SK-N-SH treated with all-trans-retinoic acid at 6 μM for 48 hours (cell line): ENCODE measurements at regions not wholly inside any gene's neighbourhood (a gene's known extent, or its start where the extent isn't known, plus 50 kb on each side); places are given as distances from the start of the nearest gene placed in this dataset.

Experiments
- ATAC-seq: fragments of 200-7000 bp; cut with Tn5 transposase; 3 replicates; pipeline ENCODE4 v1.9.1; 2020; ENCODE audit warnings: mild to moderate bottlenecking, moderate library complexity
- BACH2 ChIP-seq: fragments of 250-450 bp; sonication (Bioruptor Pico); IDR thresholded peaks from 2 replicates; pipeline ENCODE4 v1.9.0; 2021; ENCODE audit warnings: mild to moderate bottlenecking, borderline replicate concordance
- CSDC2 ChIP-seq: fragments of 250-450 bp; sonication (Bioruptor Pico); IDR thresholded peaks from 2 replicates; pipeline ENCODE4 v1.5.0; 2020; ENCODE audit warnings: mild to moderate bottlenecking, moderate library complexity
- ESRRG ChIP-seq: fragments of 250-450 bp; sonication (Bioruptor Pico); IDR thresholded peaks from 2 replicates; pipeline ENCODE4 v1.6.1; 2021; ENCODE audit warnings: mild to moderate bottlenecking
- GLIS3 ChIP-seq: fragments of 250-450 bp; sonication (Bioruptor Pico); IDR thresholded peaks from 2 replicates; pipeline ENCODE4 v1.5.0; 2020; ENCODE audit warnings: mild to moderate bottlenecking, moderate library complexity
- ISL1 ChIP-seq: fragments of 250-450 bp; sonication (Bioruptor Pico); IDR thresholded peaks from 2 replicates; pipeline ENCODE4 v2.1.2; 2022; ENCODE audit warnings: mild to moderate bottlenecking, moderate library complexity
- OSR1 ChIP-seq: fragments of 250-450 bp; sonication (Bioruptor Pico); IDR thresholded peaks from 2 replicates; pipeline ENCODE4 v1.8.0; 2022; ENCODE audit warnings: moderate library complexity, mild to moderate bottlenecking, inconsistent platforms
- PPARA ChIP-seq: fragments of 250-450 bp; sonication (Bioruptor Pico); IDR thresholded peaks from 2 replicates; pipeline ENCODE4 v1.5.0; 2020; ENCODE audit warnings: mild to moderate bottlenecking, borderline replicate concordance
- RARB ChIP-seq: fragments of 250-450 bp; sonication (Bioruptor Pico); IDR thresholded peaks from 2 replicates; pipeline ENCODE4 v1.8.0; 2021; ENCODE audit warnings: mild to moderate bottlenecking, moderate library complexity
- SNAI2 ChIP-seq: fragments of 250-450 bp; sonication (Bioruptor Pico); IDR thresholded peaks from 2 replicates; pipeline ENCODE4 v1.5.0; 2020; ENCODE audit warnings: mild to moderate bottlenecking, moderate library complexity
- TCF4 ChIP-seq: fragments of 250-450 bp; sonication (Bioruptor Pico); IDR thresholded peaks from 2 replicates; pipeline ENCODE4 v1.8.0; 2021; ENCODE audit warnings: mild to moderate bottlenecking, moderate library complexity, borderline replicate concordance
- TOX ChIP-seq: fragments of 250-450 bp; sonication (Bioruptor Pico); IDR thresholded peaks from 2 replicates; pipeline ENCODE4 v1.8.0; 2021; ENCODE audit warnings: mild to moderate bottlenecking, moderate library complexity, borderline replicate concordance
- ZC3H10 ChIP-seq: fragments of 250-450 bp; sonication (Bioruptor Pico); IDR thresholded peaks from 2 replicates; pipeline ENCODE4 v1.5.1; 2021; ENCODE audit warnings: mild to moderate bottlenecking, moderate library complexity
- ZFP3 ChIP-seq: fragments of 250-450 bp; sonication (Bioruptor Pico); IDR thresholded peaks from 2 replicates; pipeline ENCODE4 v1.5.0; 2020; ENCODE audit warnings: mild to moderate bottlenecking, moderate library complexity
- ZFP30 ChIP-seq: fragments of 450-650 bp; formaldehyde crosslinking; IDR thresholded peaks from 2 replicates; pipeline ENCODE4 v1.5.0; 2022; ENCODE audit warnings: mild to moderate bottlenecking, moderate library complexity
- ZNF565 ChIP-seq: fragments of 450-650 bp; formaldehyde crosslinking; conservative IDR thresholded peaks from 2 replicates; pipeline ENCODE4 v1.5.0; 2020; ENCODE audit warnings: low read depth, mild to moderate bottlenecking, moderate library complexity
- ZNF70 ChIP-seq: fragments of 450-650 bp; formaldehyde crosslinking; IDR thresholded peaks from 2 replicates; pipeline ENCODE4 v1.5.0; 2020; ENCODE audit warnings: mild to moderate bottlenecking, moderate library complexity
- ZNF8 ChIP-seq: fragments of 450-650 bp; formaldehyde crosslinking; IDR thresholded peaks from 2 replicates; pipeline ENCODE4 v1.5.0; 2020; ENCODE audit warnings: mild to moderate bottlenecking, moderate library complexity
- TF ChIP-seq, protein P1 (sequence below): fragments of 250-450 bp; sonication (Bioruptor Pico); IDR thresholded peaks from 2 replicates; pipeline ENCODE4 v1.5.0; 2020; ENCODE audit warnings: mild to moderate bottlenecking, moderate library complexity
- TF ChIP-seq, protein P2 (sequence below): fragments of 250-450 bp; sonication (Bioruptor Pico); IDR thresholded peaks from 2 replicates; pipeline ENCODE4 v1.8.0; 2020; ENCODE audit warnings: mild to moderate bottlenecking, moderate library complexity, borderline replicate concordance
- TF ChIP-seq, protein P3 (sequence below): fragments of 250-450 bp; sonication (Bioruptor Pico); IDR thresholded peaks from 2 replicates; pipeline ENCODE4 v1.5.1; 2020; ENCODE audit warnings: low read depth, mild to moderate bottlenecking, moderate library complexity
- TF ChIP-seq, protein P4 (sequence below): fragments of 250-450 bp; sonication (Bioruptor Pico); IDR thresholded peaks from 2 replicates; pipeline ENCODE4 v1.8.0; 2021; ENCODE audit warnings: low read depth, mild to moderate bottlenecking, moderate library complexity, borderline replicate concordance

DNA sequence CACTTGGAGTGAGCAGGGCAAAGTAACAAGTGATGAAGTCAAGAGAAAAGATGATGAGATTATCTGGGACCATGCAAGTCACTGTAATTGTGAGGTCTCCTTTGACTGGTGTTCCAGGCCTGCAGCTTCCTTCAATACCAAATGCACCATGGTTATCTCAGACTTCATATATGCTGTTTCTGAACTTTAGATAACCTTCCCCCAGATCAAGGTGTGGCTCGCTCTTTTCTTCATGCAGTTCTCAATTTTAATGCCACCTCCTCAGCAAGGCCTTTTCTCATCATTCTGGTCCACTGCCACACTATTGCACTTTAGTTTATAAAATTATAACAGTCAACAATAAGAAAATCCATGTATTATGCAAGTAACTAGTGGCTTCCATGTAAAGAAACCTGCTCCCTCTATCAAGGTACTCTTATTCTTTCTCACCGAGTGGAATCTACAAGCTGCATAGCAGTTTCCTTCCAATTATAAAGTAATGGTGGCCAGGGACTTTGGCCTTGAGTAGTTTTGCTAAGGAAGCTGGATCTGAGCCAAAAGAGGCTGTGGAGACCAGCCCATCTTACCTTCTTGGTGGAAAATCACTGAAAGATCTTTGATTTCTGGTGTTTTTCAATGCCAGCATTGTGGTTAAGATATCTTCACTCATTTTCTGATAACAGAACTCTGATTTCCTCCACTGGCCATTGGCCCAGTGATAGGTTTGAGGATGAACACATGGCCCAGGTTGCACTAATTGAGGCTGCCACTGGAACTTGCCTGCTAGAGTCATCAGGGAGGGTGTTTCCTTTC, 113.6 kb downstream of the KCNE4 start:
- TF ChIP-seq, protein P1, sequence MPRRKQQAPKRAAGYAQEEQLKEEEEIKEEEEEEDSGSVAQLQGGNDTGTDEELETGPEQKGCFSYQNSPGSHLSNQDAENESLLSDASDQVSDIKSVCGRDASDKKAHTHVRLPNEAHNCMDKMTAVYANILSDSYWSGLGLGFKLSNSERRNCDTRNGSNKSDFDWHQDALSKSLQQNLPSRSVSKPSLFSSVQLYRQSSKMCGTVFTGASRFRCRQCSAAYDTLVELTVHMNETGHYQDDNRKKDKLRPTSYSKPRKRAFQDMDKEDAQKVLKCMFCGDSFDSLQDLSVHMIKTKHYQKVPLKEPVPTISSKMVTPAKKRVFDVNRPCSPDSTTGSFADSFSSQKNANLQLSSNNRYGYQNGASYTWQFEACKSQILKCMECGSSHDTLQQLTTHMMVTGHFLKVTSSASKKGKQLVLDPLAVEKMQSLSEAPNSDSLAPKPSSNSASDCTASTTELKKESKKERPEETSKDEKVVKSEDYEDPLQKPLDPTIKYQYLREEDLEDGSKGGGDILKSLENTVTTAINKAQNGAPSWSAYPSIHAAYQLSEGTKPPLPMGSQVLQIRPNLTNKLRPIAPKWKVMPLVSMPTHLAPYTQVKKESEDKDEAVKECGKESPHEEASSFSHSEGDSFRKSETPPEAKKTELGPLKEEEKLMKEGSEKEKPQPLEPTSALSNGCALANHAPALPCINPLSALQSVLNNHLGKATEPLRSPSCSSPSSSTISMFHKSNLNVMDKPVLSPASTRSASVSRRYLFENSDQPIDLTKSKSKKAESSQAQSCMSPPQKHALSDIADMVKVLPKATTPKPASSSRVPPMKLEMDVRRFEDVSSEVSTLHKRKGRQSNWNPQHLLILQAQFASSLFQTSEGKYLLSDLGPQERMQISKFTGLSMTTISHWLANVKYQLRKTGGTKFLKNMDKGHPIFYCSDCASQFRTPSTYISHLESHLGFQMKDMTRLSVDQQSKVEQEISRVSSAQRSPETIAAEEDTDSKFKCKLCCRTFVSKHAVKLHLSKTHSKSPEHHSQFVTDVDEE, result 0 out of 2 replicates have a peak, but pooled peaks have one; percentile 17
- TF ChIP-seq ISL1 (peak; percentile 64; the same call in 1 of the 2 replicates), TCF4 (CRISPR knock-in tag) (peak; percentile 62; the same call in 1 of the 2 replicates), CSDC2 (CRISPR knock-in tag) (no peak)

DNA sequence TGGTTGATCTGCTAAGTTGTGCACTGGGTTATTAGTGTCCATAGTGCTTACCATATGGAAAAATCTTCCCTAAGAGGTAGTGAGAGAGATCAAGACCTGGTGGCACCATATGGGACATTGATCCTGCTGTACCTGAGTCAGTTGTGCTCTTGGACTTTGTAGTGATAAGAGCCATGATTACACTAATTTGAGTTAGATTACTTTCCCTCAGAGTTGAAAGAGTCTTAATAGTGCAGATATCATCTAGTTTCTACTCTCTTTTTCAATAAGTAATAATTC, 114.2 kb downstream of the KCNE4 start:
- no peak; the same call in 2 of the 3 replicates for ATAC-seq
- no peak for TF ChIP-seq ZC3H10 (CRISPR knock-in tag)
- no peak for TF ChIP-seq ZFP30 (CRISPR knock-in tag)
- 0 out of 2 replicates have a peak, but pooled peaks have one; percentile 2 for TF ChIP-seq TCF4 (CRISPR knock-in tag)
- TF ChIP-seq TOX (CRISPR knock-in tag), result no peak

More for the DNA sequence above, 113.6 kb downstream of the KCNE4 start:
- peak; percentile 55 for ATAC-seq

DNA sequence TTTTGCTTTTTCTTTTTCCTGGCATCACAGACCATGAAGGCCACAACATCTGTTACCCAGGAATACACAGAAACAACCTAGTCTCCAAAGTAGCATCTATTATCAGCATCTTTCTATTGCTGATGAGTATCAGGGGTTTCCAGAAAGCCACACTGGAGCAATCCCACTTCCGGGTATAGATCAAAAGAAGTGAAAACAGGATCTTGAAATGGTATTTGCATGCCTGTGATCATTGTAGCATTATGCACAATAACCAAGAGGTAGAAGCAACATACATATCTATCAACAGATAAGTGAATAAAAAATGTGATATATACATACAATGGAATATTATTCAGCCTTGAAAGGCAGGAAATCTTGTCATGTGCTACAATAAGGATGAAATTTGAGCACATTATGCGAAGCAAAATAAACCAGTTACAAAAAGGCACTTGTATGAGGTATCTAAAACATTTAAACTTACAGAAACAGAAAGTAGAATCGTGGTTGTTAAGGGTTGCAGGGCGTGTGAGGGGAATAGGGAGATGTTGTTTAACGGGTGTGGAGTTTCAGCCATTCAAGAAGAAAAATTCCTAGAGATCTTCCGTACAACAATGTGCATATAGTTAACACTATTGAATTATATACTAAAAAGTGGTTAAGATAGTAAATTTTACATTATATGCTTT, 115.1 kb downstream of the KCNE4 start:
- ATAC-seq, result no peak
- TF ChIP-seq OSR1 (CRISPR knock-in tag) (no peak), TOX (CRISPR knock-in tag) (no peak), ISL1 (no peak)

DNA sequence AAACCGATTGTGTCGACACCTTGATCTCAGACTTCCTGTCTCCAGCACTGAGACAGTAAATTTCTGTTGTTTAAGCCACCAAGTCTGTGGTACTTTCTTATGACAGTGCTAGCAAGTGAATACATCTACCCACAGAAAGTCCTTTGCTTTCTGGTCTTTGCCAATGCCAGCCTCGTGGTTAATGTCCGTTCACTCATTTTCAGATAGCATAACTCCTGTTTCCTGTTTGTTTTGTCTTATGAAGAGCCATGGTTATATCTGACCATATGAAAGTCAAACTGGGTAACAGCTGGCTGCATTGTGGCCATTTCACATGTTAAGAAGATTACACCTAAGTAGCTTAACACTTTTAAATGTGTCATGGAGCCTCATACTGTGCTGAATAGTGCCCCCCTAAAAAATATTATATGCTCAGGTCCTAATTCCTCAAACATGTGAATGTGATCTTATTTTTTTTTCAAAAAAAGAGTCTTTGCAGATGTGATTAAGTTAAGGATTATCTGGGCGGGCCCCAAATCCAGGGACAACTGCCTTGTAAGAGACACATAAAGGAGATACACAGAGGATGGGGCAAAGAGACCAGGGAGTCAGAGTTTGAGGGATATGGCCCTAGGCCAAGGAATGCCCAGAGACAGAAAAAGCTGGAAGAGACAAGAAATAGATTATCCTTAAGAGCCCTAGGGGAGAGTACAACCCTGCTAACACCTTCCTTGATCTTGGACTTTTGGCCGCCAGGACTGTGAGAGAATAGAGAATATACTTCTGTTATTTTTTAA, 118.0 kb downstream of the KCNE4 start:
- ATAC-seq, result no peak
- TF ChIP-seq PPARA (no peak), GLIS3 (CRISPR knock-in tag) (no peak), RARB (CRISPR knock-in tag) (no peak), TCF4 (CRISPR knock-in tag) (no peak), TOX (CRISPR knock-in tag) (no peak), ZNF565 (CRISPR knock-in tag) (no peak), ZC3H10 (CRISPR knock-in tag) (no peak), ISL1 (no peak), ZNF8 (no peak), ESRRG (CRISPR knock-in tag) (no peak), ZNF70 (CRISPR knock-in tag) (no peak), ZFP3 (no peak), SNAI2 (CRISPR knock-in tag) (no peak), ZFP30 (CRISPR knock-in tag) (no peak), CSDC2 (CRISPR knock-in tag) (no peak), OSR1 (CRISPR knock-in tag) (no peak), BACH2 (CRISPR knock-in tag) (no peak)
- TF ChIP-seq, protein P2, sequence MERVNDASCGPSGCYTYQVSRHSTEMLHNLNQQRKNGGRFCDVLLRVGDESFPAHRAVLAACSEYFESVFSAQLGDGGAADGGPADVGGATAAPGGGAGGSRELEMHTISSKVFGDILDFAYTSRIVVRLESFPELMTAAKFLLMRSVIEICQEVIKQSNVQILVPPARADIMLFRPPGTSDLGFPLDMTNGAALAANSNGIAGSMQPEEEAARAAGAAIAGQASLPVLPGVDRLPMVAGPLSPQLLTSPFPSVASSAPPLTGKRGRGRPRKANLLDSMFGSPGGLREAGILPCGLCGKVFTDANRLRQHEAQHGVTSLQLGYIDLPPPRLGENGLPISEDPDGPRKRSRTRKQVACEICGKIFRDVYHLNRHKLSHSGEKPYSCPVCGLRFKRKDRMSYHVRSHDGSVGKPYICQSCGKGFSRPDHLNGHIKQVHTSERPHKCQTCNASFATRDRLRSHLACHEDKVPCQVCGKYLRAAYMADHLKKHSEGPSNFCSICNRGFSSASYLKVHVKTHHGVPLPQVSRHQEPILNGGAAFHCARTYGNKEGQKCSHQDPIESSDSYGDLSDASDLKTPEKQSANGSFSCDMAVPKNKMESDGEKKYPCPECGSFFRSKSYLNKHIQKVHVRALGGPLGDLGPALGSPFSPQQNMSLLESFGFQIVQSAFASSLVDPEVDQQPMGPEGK, result no peak
- TF ChIP-seq, protein P3, sequence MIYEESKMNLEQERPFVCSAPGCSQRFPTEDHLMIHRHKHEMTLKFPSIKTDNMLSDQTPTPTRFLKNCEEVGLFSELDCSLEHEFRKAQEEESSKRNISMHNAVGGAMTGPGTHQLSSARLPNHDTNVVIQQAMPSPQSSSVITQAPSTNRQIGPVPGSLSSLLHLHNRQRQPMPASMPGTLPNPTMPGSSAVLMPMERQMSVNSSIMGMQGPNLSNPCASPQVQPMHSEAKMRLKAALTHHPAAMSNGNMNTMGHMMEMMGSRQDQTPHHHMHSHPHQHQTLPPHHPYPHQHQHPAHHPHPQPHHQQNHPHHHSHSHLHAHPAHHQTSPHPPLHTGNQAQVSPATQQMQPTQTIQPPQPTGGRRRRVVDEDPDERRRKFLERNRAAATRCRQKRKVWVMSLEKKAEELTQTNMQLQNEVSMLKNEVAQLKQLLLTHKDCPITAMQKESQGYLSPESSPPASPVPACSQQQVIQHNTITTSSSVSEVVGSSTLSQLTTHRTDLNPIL (CRISPR knock-in tag), result no peak
- TF ChIP-seq, protein P4, sequence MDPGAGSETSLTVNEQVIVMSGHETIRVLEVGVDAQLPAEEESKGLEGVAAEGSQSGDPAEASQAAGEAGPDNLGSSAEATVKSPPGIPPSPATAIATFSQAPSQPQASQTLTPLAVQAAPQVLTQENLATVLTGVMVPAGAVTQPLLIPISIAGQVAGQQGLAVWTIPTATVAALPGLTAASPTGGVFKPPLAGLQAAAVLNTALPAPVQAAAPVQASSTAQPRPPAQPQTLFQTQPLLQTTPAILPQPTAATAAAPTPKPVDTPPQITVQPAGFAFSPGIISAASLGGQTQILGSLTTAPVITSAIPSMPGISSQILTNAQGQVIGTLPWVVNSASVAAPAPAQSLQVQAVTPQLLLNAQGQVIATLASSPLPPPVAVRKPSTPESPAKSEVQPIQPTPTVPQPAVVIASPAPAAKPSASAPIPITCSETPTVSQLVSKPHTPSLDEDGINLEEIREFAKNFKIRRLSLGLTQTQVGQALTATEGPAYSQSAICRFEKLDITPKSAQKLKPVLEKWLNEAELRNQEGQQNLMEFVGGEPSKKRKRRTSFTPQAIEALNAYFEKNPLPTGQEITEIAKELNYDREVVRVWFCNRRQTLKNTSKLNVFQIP (CRISPR knock-in tag), result no peak
- TF ChIP-seq, all 23 proteins: peak for 0
